ENCODE measurements at regions not wholly inside any gene's neighbourhood (a gene's known extent, or its start where the extent isn't known, plus 50 kb on each side); places are given as distances from the start of the nearest gene placed in this dataset.

DNA sequence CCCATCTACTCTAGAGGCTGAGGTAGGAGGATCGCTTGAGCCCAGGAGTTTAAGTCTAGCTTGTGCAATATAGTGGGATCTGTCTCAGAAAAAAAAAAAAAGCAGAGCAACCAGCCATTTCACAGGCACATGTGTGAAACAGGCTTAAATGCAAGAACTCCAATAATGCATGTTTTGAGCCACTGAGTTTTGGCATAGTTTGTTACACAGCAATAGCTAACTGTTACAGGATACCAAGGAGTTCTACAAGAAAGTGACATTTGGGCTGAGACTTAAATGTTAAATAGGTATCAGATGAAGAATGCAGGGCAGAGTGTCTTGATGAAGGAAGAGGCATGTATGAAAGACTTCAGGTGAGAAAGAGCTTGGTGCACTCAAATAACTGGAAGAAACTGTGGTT, 240.0 kb upstream of the FOXN3 start:
- no peak for TF ChIP-seq POLR2A (IDR thresholded peaks at IDR 0.05)
- TF ChIP-seq, protein P1, sequence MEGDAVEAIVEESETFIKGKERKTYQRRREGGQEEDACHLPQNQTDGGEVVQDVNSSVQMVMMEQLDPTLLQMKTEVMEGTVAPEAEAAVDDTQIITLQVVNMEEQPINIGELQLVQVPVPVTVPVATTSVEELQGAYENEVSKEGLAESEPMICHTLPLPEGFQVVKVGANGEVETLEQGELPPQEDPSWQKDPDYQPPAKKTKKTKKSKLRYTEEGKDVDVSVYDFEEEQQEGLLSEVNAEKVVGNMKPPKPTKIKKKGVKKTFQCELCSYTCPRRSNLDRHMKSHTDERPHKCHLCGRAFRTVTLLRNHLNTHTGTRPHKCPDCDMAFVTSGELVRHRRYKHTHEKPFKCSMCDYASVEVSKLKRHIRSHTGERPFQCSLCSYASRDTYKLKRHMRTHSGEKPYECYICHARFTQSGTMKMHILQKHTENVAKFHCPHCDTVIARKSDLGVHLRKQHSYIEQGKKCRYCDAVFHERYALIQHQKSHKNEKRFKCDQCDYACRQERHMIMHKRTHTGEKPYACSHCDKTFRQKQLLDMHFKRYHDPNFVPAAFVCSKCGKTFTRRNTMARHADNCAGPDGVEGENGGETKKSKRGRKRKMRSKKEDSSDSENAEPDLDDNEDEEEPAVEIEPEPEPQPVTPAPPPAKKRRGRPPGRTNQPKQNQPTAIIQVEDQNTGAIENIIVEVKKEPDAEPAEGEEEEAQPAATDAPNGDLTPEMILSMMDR (IDR thresholded peaks at IDR 0.05): no peak

Measured in vagina (tissue), 2 donors.